ENCODE measurements at regions not wholly inside any gene's neighbourhood (a gene's known extent, or its start where the extent isn't known, plus 50 kb on each side); places are given as distances from the start of the nearest gene placed in this dataset.

DNA sequence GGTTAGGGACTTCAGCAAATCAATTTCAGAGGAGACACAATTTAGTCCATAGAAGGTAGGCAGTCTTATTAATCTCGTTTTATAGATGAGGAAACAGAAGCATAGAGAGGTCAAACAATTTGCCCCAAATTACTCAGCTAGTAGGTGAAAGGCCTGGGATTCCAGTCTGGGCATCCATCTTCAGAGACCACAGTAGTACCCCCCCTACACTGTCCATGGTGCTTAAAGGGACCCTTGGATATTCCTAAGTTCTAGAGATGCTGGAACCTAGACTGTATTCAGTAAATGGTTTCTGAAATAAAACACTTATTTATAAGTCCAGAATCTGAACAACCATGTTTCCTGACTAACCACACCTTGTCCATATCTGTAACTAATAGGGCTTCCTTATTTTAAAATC lies 174.8 kb downstream of the CEP135 start:
- Histone ChIP-seq H3K4me3 (ENCODE audit: low read depth, low read length) (no peak overlapping the region), H3K23ac (ENCODE audit: low read length) (no peak overlapping the region), H2BK120ac (ENCODE audit: insufficient read depth, low read length, poor library complexity) (no peak overlapping the region), H3K14ac (ENCODE audit: low read length) (no peak overlapping the region), H3K79me2 (ENCODE audit: control insufficient read depth, insufficient read depth, low read length, poor library complexity) (no peaks in the 10 kb centered on the region), H2BK12ac (ENCODE audit: low read length) (no peak overlapping the region), H3K27me3 (ENCODE audit: insufficient read depth, low read length) (no peaks in the 10 kb centered on the region), H3K27ac (ENCODE audit: low read depth, low read length) (no peak overlapping the region), H4K91ac (ENCODE audit: low read depth, low read length) (no peak overlapping the region), H2AFZ (ENCODE audit: insufficient read depth, low read length, poor library complexity) (no peak overlapping the region), H3K36me3 (ENCODE audit: control insufficient read depth in 1 of 2, insufficient read depth in 2 of 2, low read length in 2 of 2) (no peaks in the 10 kb centered on the region), H4K12ac (ENCODE audit: low read depth, low read length) (no peak overlapping the region), H3K9me3 (ENCODE audit: insufficient read depth, low read depth, low read length) (no peaks in the 10 kb centered on the region), H3K79me1 (ENCODE audit: low read length) (no peaks in the 10 kb centered on the region), H2AK5ac (ENCODE audit: low read length) (no peak overlapping the region), H3K4me2 (ENCODE audit: low read length) (no peak overlapping the region), H4K8ac (ENCODE audit: low read depth, low read length) (no peak overlapping the region), H3K4me1 (ENCODE audit: control insufficient read depth in 1 of 2, insufficient read depth in 2 of 2, low read length in 2 of 2) (no peaks in the 10 kb centered on the region), H3K4ac (ENCODE audit: low read depth, low read length) (no peak overlapping the region), H3K9ac (ENCODE audit: low read length) (no peak overlapping the region), H3K18ac (ENCODE audit: low read length) (no peak overlapping the region), H2BK5ac (ENCODE audit: low read depth, low read length, poor library complexity) (no peak overlapping the region)
- no peak for DNase-seq
- WGBS (ENCODE audit: extremely low coverage, insufficient coverage, insufficient read length): no CpG with 5 or more reads among the region's 1 CpG

DNA sequence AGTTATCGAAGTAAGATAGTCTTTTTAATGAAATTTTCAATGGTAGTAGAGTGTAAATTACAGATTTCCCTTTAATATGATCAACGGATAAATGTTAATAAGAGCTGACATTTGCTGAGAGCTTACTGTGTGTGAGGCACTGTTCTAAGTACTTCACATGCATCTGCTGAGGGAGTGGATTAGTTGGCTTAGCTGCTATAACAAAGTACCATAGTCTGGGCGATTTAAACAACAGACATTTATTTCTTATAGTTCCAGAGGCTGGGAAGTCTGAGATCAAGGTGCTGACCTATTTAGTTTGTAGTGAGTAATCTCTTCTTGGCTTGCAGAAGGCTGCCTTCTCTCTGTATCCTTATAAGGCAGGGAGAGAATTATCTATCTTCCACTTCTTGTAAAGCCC lies 174.3 kb downstream of the CEP135 start:
- Histone ChIP-seq H2AK5ac (ENCODE audit: low read length) (no peak overlapping the region), H4K91ac (ENCODE audit: low read depth, low read length) (no peak overlapping the region), H3K79me1 (ENCODE audit: low read length) (no peaks in the 10 kb centered on the region), H2BK120ac (ENCODE audit: insufficient read depth, low read length, poor library complexity) (no peak overlapping the region), H3K9me3 (ENCODE audit: insufficient read depth, low read depth, low read length) (no peaks in the 10 kb centered on the region), H3K18ac (ENCODE audit: low read length) (no peak overlapping the region), H2AFZ (ENCODE audit: insufficient read depth, low read length, poor library complexity) (no peak overlapping the region), H3K4me2 (ENCODE audit: low read length) (no peak overlapping the region), H3K4me3 (ENCODE audit: low read depth, low read length) (no peak overlapping the region), H3K79me2 (ENCODE audit: control insufficient read depth, insufficient read depth, low read length, poor library complexity) (no peaks in the 10 kb centered on the region), H2BK5ac (ENCODE audit: low read depth, low read length, poor library complexity) (no peak overlapping the region), H4K12ac (ENCODE audit: low read depth, low read length) (no peak overlapping the region), H3K27me3 (ENCODE audit: insufficient read depth, low read length) (no peaks in the 10 kb centered on the region), H2BK12ac (ENCODE audit: low read length) (no peak overlapping the region), H3K9ac (ENCODE audit: low read length) (no peak overlapping the region), H3K23ac (ENCODE audit: low read length) (no peak overlapping the region), H3K14ac (ENCODE audit: low read length) (no peak overlapping the region), H3K4me1 (ENCODE audit: control insufficient read depth in 1 of 2, insufficient read depth in 2 of 2, low read length in 2 of 2) (no peaks in the 10 kb centered on the region), H3K4ac (ENCODE audit: low read depth, low read length) (no peak overlapping the region), H3K36me3 (ENCODE audit: control insufficient read depth in 1 of 2, insufficient read depth in 2 of 2, low read length in 2 of 2) (no peaks in the 10 kb centered on the region), H3K27ac (ENCODE audit: low read depth, low read length) (no peak overlapping the region), H4K8ac (ENCODE audit: low read depth, low read length) (no peak overlapping the region)
- DNase-seq: no peak
- WGBS (ENCODE audit: extremely low coverage, insufficient coverage, insufficient read length): no CpG with 5 or more reads among the region's 3 CpGs

DNA sequence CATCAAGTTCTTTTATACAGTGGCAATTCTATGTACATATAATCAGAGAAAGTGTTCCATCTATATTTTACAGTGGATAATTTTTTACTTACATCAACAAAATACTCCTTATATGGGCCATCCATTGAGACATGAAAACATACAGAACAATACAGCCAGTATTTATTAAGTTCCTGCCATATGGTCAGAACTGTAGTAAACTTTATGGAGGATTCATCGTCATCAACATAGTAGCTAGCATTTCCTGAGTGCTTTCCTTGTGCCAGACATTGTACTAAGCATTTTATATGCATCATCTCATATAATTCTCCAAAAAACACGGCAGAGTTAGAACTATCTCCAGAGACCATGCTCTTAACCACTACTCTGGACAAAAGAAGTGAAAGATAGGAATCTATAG lies 170.1 kb downstream of the CEP135 start:
- Histone ChIP-seq H2BK5ac (ENCODE audit: low read depth, low read length, poor library complexity) (no peak overlapping the region), H3K4ac (ENCODE audit: low read depth, low read length) (no peak overlapping the region), H2AFZ (ENCODE audit: insufficient read depth, low read length, poor library complexity) (no peak overlapping the region), H3K9me3 (ENCODE audit: insufficient read depth, low read depth, low read length) (no peaks in the 10 kb centered on the region), H2BK12ac (ENCODE audit: low read length) (no peak overlapping the region), H4K12ac (ENCODE audit: low read depth, low read length) (no peak overlapping the region), H3K27me3 (ENCODE audit: insufficient read depth, low read length) (no peaks in the 10 kb centered on the region), H3K79me1 (ENCODE audit: low read length) (no peaks in the 10 kb centered on the region), H3K4me3 (ENCODE audit: low read depth, low read length) (no peak overlapping the region), H2BK120ac (ENCODE audit: insufficient read depth, low read length, poor library complexity) (no peak overlapping the region), H3K4me2 (ENCODE audit: low read length) (no peak overlapping the region), H4K91ac (ENCODE audit: low read depth, low read length) (no peak overlapping the region), H3K79me2 (ENCODE audit: control insufficient read depth, insufficient read depth, low read length, poor library complexity) (no peaks in the 10 kb centered on the region), H3K27ac (ENCODE audit: low read depth, low read length) (no peak overlapping the region), H3K36me3 (ENCODE audit: control insufficient read depth in 1 of 2, insufficient read depth in 2 of 2, low read length in 2 of 2) (no peaks in the 10 kb centered on the region), H2AK5ac (ENCODE audit: low read length) (no peak overlapping the region), H3K23ac (ENCODE audit: low read length) (no peak overlapping the region), H4K8ac (ENCODE audit: low read depth, low read length) (no peak overlapping the region), H3K9ac (ENCODE audit: low read length) (no peak overlapping the region), H3K14ac (ENCODE audit: low read length) (no peak overlapping the region), H3K4me1 (ENCODE audit: control insufficient read depth in 1 of 2, insufficient read depth in 2 of 2, low read length in 2 of 2) (no peaks in the 10 kb centered on the region), H3K18ac (ENCODE audit: low read length) (no peak overlapping the region)
- DNase-seq: no peak
- WGBS (ENCODE audit: extremely low coverage, insufficient coverage, insufficient read length): no CpG with 5 or more reads among the region's 2 CpGs

DNA sequence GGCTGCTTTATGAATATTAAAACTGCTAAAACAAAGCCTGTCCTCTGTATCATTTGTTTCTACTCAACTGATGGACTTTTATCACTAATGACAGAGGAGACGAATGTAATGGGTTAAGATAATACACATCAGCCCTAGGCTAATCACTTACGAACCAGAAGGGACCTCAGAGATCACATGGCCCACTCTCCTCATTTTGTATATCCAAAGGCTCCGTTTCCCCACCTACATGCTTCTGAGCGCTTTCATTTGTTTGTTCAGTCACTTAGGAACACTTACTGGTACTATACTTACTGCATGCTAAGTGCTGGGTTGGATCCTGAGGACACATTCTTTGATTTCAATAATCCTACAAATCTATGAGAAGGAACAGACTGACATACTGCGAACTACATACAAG lies 169.3 kb downstream of the CEP135 start:
- no peaks in the 10 kb centered on the region for H3K79me1 ChIP-seq (ENCODE audit: low read length)
- no peak overlapping the region for H3K18ac ChIP-seq (ENCODE audit: low read length)
- H4K8ac ChIP-seq (ENCODE audit: low read depth, low read length): no peak overlapping the region
- no peak overlapping the region for H4K91ac ChIP-seq (ENCODE audit: low read depth, low read length)
- H3K27ac ChIP-seq (ENCODE audit: low read depth, low read length): no peak overlapping the region
- H2AK5ac ChIP-seq (ENCODE audit: low read length): no peak overlapping the region
- H3K27me3 ChIP-seq (ENCODE audit: insufficient read depth, low read length): no peaks in the 10 kb centered on the region
- H3K4me2 ChIP-seq (ENCODE audit: low read length): no peak overlapping the region
- H2BK5ac ChIP-seq (ENCODE audit: low read depth, low read length, poor library complexity): no peak overlapping the region
- no peak overlapping the region for H3K4ac ChIP-seq (ENCODE audit: low read depth, low read length)
- WGBS (ENCODE audit: extremely low coverage, insufficient coverage, insufficient read length): no CpG with 5 or more reads among the region's 5 CpGs
- no peak overlapping the region for H3K9ac ChIP-seq (ENCODE audit: low read length)
- H3K23ac ChIP-seq (ENCODE audit: low read length): no peak overlapping the region
- H3K4me3 ChIP-seq (ENCODE audit: low read depth, low read length): no peak overlapping the region
- no peaks in the 10 kb centered on the region for H3K4me1 ChIP-seq (ENCODE audit: control insufficient read depth in 1 of 2, insufficient read depth in 2 of 2, low read length in 2 of 2)
- H3K36me3 ChIP-seq (ENCODE audit: control insufficient read depth in 1 of 2, insufficient read depth in 2 of 2, low read length in 2 of 2): no peaks in the 10 kb centered on the region
- no peaks in the 10 kb centered on the region for H3K79me2 ChIP-seq (ENCODE audit: control insufficient read depth, insufficient read depth, low read length, poor library complexity)
- no peak overlapping the region for H3K14ac ChIP-seq (ENCODE audit: low read length)
- no peak overlapping the region for H2AFZ ChIP-seq (ENCODE audit: insufficient read depth, low read length, poor library complexity)
- no peak overlapping the region for H2BK12ac ChIP-seq (ENCODE audit: low read length)
- no peak for DNase-seq
- no peak overlapping the region for H4K12ac ChIP-seq (ENCODE audit: low read depth, low read length)
- H2BK120ac ChIP-seq (ENCODE audit: insufficient read depth, low read length, poor library complexity): no peak overlapping the region
- no peaks in the 10 kb centered on the region for H3K9me3 ChIP-seq (ENCODE audit: insufficient read depth, low read depth, low read length)
